ENCODE measurements at regions not wholly inside any gene's neighbourhood (a gene's known extent, or its start where the extent isn't known, plus 50 kb on each side); places are given as distances from the start of the nearest gene placed in this dataset.

- H3K4me3 ChIP-seq (ENCODE audit: low read depth, low read length), result no peak overlapping the region
- in situ Hi-C loops (cut with HindIII; ENCODE audit: low sequenced_read_pairs), result no loop called here
- TF ChIP-seq, protein P1, sequence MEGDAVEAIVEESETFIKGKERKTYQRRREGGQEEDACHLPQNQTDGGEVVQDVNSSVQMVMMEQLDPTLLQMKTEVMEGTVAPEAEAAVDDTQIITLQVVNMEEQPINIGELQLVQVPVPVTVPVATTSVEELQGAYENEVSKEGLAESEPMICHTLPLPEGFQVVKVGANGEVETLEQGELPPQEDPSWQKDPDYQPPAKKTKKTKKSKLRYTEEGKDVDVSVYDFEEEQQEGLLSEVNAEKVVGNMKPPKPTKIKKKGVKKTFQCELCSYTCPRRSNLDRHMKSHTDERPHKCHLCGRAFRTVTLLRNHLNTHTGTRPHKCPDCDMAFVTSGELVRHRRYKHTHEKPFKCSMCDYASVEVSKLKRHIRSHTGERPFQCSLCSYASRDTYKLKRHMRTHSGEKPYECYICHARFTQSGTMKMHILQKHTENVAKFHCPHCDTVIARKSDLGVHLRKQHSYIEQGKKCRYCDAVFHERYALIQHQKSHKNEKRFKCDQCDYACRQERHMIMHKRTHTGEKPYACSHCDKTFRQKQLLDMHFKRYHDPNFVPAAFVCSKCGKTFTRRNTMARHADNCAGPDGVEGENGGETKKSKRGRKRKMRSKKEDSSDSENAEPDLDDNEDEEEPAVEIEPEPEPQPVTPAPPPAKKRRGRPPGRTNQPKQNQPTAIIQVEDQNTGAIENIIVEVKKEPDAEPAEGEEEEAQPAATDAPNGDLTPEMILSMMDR (IDR thresholded peaks at IDR 0.05; ENCODE audit: low read depth, low read length, missing control alignments), result no peak
- no peak for DNase-seq (ENCODE audit: low read depth)
Measured at GRCh38 chr17:70615831-70616230, 446.5 kb downstream of the KCNJ2 start.

- H3K4me3 ChIP-seq (ENCODE audit: low read depth, low read length), result no peak overlapping the region
- in situ Hi-C loops (cut with HindIII; ENCODE audit: low sequenced_read_pairs), result no loop called here
- TF ChIP-seq, protein P1 (IDR thresholded peaks at IDR 0.05; ENCODE audit: low read depth, low read length, missing control alignments), result no peak
- DNase-seq (ENCODE audit: low read depth), result peak; percentile 28
Measured at GRCh38 chr17:70618641-70619040, 449.3 kb downstream of the KCNJ2 start.

DNA sequence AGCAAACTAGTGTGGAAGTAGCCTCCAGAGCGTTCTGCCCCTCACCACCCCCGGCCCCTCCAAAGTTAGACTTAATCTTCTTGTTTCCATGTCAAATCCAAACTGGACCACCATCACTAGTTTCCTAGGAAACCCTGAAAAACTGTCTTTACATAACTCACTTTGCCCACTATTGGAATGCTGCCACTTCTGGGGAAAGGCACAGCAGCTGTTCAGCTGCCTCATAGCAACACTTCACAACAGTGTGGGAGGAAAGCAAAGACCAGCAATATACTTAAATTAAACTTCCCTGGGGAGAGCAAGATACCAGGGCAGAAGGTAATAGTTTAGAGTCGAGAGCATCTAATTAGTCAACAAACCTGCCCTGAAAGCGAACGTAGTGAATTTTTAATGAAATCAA lies 452.2 kb downstream of the KCNJ2 start:
- in situ Hi-C loops (cut with HindIII; ENCODE audit: low sequenced_read_pairs), result no loop called here
- TF ChIP-seq, protein P1 (IDR thresholded peaks at IDR 0.05; ENCODE audit: low read depth, low read length, missing control alignments), result no peak
- peak; percentile 46 for DNase-seq (ENCODE audit: low read depth)
- no peak overlapping the region for H3K4me3 ChIP-seq (ENCODE audit: low read depth, low read length)

DNA sequence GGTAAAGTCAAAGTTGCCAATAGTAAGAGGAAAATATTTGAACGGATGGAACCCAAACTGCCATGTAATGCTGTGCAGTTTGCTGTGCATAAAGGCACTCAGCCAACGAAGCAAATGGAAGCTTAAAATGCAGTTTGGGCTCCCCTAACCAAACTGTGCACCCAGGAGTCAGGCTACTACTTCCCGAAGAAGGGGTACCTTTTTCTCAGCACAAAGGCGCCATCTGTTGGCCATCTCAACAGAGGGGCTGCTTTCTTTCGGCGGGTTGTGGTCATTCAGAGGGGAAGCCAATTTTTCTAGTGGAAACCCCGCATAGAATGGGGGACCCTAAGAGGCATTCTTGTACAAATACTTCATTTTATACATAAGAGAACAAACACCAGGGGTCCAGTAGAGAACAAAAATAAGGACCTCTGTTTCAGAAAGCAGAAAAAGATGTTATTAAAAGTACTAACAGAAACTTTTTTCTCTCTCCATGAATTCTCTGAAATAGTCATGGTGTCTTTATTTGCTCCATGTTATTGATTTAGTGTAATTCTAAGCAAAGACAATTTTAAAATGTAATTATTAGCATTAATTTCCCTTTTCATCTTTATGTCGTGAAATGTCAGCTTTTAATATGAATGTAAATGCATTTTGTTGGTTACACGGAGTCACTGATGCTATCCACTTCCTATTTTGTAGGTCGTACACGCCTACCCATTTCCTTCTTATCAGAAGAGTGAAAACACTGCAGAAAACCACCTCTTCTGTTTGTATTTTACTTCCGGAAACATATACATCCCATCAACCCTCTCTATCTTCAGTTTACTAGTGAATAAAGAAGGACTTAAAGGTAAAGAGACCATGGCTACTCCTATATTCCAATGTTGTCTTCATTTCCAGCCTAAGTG lies 453.3 kb downstream of the KCNJ2 start:
- peak; percentile 36 for DNase-seq (ENCODE audit: low read depth)
- TF ChIP-seq, protein P1 (IDR thresholded peaks at IDR 0.05; ENCODE audit: low read depth, low read length, missing control alignments), result peak; percentile 80
- H3K4me3 ChIP-seq (ENCODE audit: low read depth, low read length), result no peak overlapping the region

DNA sequence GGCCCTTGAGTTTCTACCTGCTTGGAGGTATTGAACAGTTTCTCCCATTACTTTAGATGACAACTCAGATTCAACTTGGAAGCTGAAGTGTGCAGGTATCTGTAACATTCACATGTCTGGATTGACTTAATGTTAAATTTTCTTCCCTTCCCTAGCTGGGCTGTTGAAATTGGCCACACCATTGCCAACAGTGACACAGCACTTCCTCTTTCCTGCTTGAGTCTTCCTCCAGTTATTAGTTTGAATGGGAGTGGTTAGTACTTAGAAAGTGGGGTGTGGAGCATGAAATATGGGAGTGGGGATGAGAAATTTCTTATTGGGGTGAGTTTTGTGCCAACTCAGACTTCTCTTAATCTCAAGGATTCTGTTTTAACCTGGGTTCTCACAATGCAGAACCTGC lies 454.9 kb downstream of the KCNJ2 start:
- TF ChIP-seq, protein P1 (IDR thresholded peaks at IDR 0.05; ENCODE audit: low read depth, low read length, missing control alignments), result no peak
- in situ Hi-C loops (cut with HindIII; ENCODE audit: low sequenced_read_pairs), result no loop called here
- no peak for DNase-seq (ENCODE audit: low read depth)
- H3K4me3 ChIP-seq (ENCODE audit: low read depth, low read length), result no peak overlapping the region

More for the DNA sequence above, 453.3 kb downstream of the KCNJ2 start:
- in situ Hi-C loops (cut with HindIII; ENCODE audit: low sequenced_read_pairs), result no loop called here

- H3K4me3 ChIP-seq (ENCODE audit: low read depth, low read length), result no peak overlapping the region
- TF ChIP-seq, protein P1 (IDR thresholded peaks at IDR 0.05; ENCODE audit: low read depth, low read length, missing control alignments), result peak; percentile 20
- no peak for DNase-seq (ENCODE audit: low read depth)
- in situ Hi-C loops (cut with HindIII; ENCODE audit: low sequenced_read_pairs), result loop anchor here (25.0 kb wide), 1 partner anchor 1907 kb away; no protein-coding TSS in a partner anchor
Measured at GRCh38 chr17:70629902-70630301, 460.6 kb downstream of the KCNJ2 start.

Data from astrocyte of the cerebellum (primary cell).